Left hindlimb (tissue), 1 donor: ENCODE measurements at regions not wholly inside any gene's neighbourhood (a gene's known extent, or its start where the extent isn't known, plus 50 kb on each side); places are given as distances from the start of the nearest gene placed in this dataset.
A peak's percentile ranks its signal among the peaks of the same experiment; 100 is the strongest.

Source experiments
- DNase-seq: peaks from one replicate; pipeline ENCODE4 v3.0.0-alpha.2; 2018

DNA sequence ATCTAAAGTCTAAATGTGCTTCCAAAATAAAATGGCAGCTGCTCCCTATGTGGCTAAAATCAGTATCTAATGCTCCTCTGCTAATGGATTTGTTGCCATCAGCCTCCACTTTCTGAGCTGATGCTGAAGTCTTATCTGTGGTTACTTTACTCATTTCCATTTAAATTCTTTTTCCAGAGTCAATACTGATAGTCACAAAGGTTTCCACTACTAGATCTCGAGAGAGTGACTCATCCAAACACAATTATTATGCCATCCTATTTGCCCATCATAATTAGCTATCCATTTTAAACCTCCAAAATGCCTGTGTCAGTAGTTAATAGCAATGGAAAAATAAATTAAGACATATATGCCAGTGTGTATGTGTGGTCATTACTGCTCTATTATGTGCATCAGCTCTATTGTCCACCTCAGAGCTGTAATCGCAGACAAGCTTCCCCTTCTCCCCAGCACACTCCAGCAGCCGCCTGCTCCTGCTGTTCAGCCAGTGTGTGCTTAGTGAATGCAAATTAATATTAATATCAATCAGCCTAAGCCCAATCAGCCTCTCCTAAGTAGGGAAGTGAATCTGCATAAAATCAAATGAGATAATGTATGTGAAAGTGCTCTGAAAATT, 199.8 kb upstream of the ZIC3 start:
- no peak for DNase-seq

DNA sequence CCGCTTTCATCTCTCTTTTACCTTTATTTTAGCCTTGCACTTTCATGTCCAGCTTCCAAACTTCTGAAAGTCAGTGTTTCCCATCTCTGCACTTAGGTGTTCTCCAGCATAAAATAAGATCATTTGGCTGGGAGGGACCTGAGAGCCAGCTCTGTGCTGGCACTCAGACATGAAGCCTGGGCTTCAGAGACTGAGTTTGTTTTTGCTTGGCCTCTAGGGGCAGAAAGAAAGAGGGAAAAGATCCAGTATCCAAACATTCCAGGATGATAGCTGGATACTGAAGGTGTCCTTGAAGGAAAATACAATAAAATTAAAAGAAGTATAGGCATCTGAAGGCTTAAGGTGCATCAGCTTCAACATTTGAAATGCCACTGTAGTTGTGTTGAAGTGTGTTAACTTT, 202.4 kb upstream of the ZIC3 start:
- no peak for DNase-seq

DNA sequence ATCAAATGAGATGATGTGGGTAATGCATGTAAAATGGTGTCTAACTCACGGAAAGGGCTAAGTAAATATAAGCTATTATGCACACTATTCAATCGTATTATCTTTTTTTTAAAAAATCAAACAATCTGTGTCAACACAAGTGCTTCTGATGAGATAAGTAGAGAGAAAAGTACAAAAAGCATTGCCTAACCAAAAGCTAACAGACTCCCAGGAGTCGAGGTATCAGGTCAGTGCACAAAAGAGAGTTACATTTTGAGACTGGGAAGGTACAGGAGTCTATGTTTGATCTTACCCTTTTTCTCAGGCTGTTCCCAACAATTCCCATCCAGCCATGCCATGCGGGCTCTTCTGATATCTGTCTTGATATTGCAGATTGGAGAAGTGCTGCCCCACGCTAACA, 203.3 kb upstream of the ZIC3 start:
- no peak for DNase-seq

DNA sequence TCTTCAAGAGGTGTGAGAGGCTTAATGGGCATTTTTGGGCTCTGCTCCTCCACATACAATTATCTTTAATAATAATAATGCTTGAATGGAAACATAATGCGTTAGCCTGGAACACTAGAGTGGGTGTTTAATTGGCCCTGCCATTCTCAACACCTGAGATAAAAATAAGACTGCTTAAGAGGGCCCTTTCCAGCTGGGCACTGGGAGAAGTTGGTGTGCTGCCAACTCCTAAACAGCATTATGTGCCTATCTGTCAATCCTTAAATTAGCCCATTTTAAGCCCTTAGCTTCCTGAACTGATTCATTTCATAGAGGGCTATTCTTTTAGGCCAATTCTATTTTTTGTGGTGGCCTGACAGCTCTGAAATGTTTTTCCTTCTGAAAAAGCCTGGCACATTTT, 211.1 kb upstream of the ZIC3 start:
- DNase-seq, result no peak

DNA sequence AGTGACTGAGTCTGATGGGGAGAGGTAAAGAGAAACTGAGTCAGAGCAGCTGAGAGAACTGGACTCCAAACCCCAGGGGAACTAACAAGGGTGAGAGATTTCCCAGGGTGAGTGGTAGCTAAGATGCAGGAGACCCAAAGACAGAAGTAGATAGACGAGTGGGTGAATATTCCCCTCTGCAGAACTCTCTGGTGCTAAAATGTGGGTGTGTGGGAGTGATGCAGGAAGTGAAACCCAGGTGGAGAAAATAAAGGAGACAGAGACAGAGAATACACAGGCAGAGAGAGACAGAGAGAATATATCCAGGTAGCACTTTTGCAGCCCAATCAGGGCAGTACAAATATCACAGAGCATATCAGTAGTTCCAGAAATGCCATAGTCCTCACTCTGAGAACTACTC, 212.5 kb upstream of the ZIC3 start:
- no peak for DNase-seq

DNA sequence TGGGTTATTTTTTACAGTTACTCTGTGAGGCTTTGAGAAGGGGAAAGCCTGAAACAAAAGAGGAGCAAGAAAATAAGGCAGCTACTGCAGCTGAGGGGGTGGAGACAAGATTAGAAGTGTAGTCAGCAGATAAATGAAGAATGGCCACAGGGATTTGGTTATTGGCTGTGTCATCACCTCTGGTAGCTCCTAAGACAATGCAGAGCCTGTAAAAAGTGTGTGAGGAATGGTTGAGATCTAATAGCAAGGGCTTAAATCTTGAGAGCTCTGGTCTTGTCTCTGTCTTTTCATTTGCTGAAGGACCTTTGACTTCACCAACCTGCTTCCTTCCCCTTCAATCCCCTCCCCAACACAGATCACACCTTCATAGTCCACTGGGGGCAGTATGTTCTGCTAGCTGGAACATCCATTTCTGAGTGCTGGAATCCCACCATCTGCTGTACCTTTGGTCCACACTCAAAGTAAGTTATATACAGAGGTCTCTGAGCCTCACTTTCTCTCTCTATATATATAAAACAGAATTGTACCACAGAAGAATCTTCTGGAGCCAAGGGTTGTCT, 213.7 kb upstream of the ZIC3 start:
- DNase-seq, result no peak

DNA sequence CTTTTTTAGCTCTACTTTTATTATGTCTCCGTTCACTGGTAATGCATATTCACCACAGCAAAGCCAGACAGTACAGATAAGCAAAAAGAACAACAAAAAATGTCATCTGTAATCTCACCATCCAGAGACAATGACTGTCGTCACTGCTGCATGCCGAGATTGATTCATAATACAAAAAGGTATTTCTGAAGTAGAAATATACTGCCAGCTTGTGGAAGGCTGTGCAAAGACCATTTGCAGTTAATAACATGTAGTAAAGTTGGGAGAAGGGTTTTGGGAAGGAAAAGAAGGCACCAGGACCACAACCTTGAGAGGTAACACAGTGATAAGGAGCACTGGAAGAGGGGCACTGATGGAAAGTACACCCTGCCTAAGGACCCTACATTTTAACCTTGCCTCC, 223.0 kb upstream of the ZIC3 start:
- DNase-seq, result no peak

DNA sequence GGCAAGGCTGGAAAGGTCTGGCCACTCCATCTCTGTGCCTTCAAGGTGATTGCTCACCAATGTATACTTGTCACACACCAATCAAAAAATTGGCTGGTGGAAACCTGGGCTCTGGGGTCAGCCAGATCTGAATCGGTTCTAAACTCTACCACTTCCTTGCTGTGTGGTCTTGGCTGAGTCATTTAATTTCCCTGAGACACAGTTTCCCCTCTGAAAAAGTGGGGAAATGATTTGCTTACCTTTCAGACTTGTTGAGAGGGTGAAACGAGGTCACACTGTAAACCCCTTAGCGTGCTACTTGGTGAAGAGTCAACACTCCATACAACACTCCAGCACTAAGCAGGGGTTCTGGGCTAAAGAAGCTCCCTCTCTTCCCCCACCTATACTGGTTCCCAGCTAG, 252.3 kb upstream of the ZIC3 start:
- no peak for DNase-seq

DNA sequence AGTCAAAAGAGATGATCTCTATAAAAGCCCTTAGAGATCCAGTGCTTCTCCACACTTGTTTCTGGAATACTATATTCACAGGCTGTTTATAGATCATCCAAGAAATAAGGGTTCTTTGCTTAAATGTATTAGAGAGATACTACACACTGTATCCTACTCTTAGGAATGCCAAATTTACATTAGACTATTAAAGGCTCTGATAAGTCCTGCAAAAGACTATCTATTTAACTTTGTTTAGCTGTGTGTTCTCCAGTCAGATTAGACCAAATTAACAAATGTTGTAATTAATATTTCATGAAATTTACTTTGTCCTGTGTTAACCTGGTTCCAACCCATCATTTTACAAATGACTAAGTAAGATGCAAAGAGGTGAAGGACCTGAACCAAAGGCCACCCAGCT, 260.5 kb upstream of the ZIC3 start:
- DNase-seq, result no peak

DNA sequence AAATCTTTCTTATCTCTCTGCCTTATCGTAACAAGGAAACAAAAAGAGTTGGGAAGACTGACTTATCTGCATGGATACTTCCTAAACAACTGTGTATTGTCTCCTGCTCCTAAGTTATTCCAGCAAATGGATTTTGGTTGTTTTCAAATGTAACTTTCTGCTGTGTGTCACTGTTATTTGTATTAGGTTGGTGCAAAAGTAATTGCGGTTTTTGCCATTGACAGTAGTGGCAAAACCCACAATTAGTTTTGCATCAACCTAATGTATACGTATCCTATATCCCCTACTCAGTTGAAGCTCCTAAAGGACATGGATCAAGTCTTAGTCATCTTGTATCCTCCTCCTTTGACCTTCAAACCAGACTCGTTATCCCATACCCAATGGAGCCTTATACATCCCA, 263.4 kb upstream of the GPR101 start:
- no peak for DNase-seq

DNA sequence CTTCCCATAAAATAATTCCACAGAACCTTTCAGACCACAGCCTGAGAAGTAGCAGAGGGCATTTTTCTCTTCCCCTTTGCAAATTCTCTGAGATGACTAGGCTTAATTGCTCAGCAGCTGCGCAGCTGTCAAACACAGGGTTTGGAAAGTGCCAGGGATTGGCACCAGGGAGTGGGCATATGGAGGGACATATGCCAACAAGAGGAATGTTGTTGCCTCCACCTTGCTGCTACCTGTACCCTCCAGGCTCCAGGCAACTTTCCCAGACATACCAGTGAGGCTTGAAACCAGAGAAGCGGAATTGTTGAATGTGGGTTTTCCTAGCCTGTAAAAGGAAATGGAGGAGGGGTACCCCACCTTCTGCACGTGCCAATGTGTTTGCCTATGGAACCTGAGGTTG, 256.2 kb upstream of the GPR101 start:
- no peak for DNase-seq

DNA sequence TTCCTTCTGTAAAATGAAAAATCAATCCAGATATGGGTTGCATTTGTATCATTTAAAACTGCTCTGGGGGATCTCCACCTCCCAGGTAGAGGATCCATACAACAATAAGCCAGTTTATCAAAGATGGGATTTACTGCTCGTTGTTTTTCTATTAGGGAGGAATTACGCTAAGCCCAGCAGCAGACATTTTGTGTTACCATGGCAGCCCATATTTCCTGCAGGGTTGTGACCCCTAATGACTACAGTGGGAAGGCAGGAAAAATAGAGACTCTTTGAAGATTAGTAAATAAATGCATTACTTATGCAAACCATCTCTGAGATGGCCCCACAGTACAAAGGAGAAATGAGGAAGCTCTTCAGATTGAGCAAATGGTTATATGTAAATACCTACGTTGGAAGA, 253.4 kb upstream of the GPR101 start:
- DNase-seq, result no peak

DNA sequence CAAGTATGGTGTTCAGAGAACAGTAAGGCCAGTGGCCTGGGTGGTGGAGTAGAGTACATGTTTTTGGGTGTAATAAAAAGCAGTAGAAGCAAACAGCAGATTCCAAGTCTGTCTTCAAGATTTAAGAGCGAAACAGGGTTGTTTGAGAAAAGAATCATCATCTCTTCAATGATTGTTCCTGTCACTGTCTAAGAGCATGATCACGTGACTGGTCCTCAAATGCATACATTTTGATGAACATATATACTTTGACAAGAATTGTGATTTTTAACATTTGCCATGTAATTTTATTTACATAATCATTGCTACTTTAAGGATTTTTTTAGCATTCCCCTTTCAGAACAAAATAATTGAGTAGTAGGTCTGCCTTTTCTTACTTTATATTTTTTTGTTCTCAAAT, 252.6 kb upstream of the GPR101 start:
- DNase-seq, result no peak

DNA sequence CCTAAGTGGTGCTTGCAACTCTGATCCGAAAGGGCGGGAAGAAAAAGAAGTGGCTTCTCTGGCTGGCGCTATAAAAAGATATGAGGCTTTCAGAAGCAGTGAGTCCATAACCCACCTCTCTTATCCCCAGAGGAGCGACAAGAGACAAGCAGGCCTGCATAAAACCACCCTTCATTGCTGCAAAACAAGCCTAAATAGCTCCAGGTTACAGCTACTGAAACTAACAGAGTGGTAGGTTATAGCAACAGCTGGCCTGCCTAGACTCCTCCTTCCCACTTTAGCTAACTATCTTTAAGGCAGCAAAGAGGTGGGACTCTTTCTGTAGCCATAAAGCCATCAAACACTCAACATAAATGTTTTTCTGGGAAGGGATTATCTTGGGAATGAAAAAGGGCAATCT, 245.0 kb upstream of the GPR101 start:
- DNase-seq, result no peak

DNA sequence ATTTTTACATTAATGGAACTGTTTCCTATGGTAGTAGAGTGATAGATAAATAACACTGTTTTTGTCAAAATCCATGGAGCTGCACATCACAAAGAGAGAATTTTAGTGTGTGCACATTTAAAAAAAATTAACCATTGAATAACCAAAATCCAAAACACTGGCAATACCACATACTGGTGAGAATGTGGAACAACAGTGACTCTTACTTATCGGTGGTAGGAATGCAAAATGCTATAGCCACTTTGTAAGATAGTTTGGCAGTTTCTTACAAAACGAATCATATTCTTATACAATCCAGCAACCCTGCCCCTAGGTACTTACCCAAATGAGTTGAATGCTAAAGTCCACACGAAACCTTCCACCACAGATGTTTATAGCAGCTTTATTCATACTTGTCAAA, 229.6 kb upstream of the GPR101 start:
- no peak for DNase-seq

DNA sequence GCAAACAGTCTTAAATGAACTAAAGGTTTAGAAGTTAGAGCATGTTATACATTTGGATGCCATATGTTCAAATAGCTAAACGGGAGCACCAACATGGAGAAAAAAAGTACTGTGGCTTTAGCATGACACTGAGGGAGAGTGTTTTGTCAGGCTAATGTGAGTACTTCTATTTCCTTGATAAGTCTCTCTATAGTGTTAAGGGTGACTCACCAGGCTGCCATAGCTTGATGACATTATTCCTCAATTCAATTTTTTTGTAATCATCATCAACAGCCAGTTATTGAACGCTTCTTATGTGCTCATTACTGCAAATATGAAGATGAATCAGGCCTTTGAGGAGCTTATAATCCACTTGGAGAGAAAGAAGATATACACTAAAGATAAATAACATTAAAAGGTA, 211.4 kb upstream of the GPR101 start:
- no peak for DNase-seq

DNA sequence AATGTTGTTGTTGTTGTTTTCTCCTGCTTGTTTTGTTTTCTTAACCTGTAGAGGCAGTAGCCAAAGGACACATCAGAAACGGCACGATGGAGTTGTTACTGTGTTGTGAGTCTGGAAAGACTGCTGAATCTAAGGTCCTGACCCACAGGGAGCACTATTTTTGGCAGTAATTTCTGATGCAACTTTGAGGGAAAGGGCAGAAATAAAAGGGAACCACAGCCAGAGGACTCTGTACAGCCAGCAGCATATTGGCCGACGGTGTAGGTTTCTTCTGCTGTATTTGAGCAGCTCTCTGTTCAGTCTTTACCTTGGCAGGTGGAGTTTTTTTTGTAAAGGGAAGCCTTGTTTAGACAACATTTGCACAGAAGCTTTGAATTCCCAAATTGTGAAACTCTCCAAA, 203.0 kb upstream of the GPR101 start:
- no peak for DNase-seq

DNA sequence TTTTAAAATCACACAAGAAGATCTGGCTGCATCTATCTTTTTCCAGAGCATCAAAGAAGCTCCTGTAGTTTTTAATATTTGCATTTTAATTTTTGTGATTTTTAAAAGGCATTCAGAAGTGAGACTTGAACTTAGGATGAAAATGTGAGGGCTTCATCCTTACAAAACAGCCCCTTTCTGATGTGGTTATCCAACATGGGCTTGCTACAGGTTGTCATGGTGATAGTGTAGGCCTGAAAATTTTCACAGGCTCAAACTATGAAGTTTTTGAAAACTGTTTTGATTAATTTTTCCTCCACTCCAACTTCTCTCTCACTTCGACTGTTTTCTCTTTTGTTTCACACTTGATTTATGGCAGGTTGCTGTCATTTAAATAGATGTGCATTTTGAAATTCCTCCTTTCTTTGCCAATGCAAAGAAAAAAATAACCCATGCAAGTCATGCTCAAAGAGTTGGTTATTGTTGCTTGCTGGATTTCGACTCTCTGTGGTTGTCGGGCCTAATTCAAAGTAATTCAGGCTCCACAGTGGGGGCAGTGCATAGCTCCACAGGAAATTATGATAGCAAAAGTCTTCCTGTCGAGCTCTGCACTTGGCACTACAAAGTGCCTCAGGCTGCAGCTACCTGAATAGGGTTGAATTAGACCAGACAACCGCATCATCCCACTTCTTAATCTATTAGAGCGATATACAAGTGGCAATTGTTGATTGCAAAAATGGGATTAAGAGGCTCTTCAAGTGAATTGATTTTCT, 201.0 kb upstream of the GPR101 start:
- DNase-seq, result no peak

DNA sequence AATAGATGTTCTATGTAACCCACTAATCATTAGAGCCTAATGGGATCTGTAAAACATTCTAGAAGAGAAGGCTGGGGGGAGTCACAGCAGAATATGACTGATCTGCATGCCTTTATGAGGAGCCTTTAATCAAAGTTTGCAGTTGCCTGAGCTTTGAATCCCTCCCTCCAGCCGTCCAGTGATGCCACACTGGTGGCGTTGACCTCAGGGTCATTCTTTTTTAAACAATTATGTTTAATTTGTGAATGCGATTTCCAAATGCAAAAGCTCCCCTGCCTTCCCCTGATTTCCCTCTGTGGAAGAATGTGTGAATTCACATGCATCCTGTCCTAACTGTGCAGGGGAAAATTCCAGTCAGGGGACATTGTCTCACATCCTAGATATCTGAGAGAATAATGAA, 199.7 kb upstream of the GPR101 start:
- DNase-seq, result no peak

DNA sequence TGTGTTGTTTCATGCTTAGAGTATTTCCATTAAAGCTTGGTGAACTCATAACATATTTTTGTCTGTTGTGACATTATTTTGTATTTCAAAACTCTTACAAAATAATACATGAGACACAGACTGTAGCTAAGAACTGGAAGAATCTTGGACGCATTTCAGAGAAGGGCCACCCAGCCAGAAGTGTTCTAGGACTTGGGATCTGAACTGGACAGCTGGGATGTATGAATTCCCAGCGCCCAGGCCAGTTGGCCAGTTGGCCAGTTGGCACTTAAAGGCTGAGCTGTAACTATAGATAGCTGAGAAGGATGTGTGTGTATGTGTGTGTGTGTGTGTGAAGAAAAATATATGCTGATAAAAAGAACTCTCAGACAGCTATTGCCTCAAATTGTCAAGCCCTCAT, 193.4 kb upstream of the GPR101 start:
- DNase-seq, result peak; percentile 31

DNA sequence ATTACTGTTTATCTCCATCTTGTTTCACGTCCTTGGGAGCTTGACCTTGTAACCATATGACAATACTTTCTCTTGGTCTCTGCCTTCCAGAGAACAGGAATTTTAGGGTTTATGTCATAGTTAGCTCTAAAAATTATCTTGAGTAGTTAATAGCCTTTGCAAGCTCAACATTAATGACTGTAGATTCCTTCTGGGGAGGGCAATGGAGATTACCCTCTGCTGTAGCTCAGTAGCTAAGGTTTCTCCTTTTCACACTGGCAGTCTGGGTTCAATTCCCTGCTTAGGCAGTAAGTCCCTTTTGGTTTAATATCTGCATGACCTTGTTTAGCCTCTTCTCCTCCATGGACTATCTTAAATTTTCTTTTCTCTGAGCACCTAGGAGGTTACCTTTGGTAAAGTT, 181.7 kb upstream of the GPR101 start:
- DNase-seq, result no peak

DNA sequence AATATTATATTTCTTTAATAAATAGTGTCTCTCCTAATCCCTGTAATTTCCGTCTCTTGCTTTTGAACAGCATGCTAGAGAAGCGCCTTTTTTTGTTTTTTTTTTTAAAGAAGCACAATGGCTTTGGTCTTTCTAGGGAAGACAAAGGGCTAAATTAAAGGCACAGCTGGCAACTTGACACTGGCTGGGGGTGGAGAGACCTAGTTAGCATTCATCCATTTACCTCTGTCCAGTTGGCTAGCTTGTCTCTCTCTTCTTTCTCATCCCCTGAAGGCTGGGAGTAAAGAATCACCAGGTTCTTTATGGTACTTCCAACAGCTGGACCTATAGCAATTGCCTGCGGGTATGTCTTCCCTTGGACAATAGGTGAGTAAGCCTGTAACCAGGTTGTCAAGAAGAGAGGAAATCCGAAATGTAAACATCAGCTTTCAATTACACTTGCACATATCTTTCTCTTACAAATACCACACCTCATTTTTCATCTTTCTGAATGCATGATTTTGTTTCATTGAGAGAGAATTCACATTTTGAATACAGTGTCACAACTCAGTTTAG, 178.4 kb upstream of the GPR101 start:
- DNase-seq, result no peak

DNA sequence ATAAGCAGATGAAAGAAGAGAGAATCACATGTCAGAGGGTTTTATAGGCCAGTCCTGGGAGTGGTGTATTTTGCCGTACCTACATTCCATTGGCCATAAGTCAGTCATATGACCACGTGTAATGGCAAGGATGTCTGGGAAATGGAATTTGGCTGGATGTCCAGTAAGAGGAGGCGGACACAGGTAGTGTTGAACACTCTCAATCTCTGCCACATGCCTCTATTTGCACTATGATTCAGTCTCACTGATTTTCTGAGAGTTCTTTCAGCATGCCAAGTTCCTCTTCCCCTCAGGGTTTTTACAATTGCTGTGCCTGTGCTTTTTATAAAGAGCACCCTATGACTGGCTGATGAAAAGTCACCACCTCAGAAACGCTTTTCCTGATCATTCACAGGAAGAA, 164.2 kb upstream of the GPR101 start:
- no peak for DNase-seq

DNA sequence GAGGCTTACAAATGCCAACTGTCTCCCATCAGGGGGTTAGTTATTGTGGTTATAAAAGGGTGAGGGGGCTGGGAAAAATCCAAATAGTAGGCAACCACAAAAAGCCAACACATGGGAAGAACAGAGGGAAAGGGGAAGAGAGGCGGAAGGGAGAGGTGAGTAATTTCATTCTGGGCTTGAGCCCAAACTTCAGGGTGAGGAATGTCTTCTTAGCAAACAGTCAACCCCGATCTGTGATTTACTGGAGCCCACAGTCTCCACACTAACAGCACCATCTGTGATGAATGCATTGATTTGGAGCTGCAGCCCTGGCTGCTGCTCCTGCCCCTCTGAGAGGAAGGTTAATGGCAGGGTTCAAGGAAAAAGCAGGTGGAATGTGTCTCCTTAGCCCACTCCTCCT, 162.2 kb upstream of the GPR101 start:
- DNase-seq, result no peak

DNA sequence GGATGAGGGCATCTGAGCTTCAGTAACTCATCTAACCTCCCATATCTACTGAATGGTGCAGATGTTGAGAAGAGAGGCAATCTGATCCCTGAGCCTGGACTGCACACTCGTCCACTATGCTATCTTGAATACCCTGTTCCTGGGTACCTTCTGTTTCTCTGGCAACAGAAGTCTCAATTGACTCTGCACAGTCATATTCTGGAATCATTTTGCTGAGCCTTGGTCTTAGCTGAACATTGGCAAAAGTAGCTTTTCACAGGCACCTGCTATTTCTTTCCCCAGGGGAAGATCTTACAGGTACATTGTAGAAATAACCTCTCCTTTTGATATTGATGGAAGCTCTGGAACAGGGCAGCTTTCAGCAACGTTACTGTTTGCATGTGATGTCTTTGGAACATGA, 161.5 kb upstream of the GPR101 start:
- no peak for DNase-seq
